MM.1S (cell line): ENCODE measurements at regions not wholly inside any gene's neighbourhood (a gene's known extent, or its start where the extent isn't known, plus 50 kb on each side); places are given as distances from the start of the nearest gene placed in this dataset.

Experiments used
- EZH2 ChIP-seq: fragments of 300-600 bp; sonication (generic); optimal IDR thresholded peaks from 2 replicates; pipeline ENCODE3; 2017; ENCODE audit warnings: low read depth, mild to moderate bottlenecking, antibody characterized with exemption, low read length, mixed read lengths
- TF ChIP-seq, protein P1 (sequence below): fragments of 300-600 bp; sonication (generic); IDR thresholded peaks from 2 replicates; pipeline ENCODE4 v1.5.1; 2016; ENCODE audit warnings: antibody characterized with exemption, low read length, mixed read lengths

GRCh38 chr5:110852053-110852452 lies 113.2 kb downstream of the SLC25A46 start:
- TF ChIP-seq, protein P1, sequence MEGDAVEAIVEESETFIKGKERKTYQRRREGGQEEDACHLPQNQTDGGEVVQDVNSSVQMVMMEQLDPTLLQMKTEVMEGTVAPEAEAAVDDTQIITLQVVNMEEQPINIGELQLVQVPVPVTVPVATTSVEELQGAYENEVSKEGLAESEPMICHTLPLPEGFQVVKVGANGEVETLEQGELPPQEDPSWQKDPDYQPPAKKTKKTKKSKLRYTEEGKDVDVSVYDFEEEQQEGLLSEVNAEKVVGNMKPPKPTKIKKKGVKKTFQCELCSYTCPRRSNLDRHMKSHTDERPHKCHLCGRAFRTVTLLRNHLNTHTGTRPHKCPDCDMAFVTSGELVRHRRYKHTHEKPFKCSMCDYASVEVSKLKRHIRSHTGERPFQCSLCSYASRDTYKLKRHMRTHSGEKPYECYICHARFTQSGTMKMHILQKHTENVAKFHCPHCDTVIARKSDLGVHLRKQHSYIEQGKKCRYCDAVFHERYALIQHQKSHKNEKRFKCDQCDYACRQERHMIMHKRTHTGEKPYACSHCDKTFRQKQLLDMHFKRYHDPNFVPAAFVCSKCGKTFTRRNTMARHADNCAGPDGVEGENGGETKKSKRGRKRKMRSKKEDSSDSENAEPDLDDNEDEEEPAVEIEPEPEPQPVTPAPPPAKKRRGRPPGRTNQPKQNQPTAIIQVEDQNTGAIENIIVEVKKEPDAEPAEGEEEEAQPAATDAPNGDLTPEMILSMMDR, result no peak
- no peak for TF ChIP-seq EZH2
